ENCODE measurements at regions not wholly inside any gene's neighbourhood (a gene's known extent, or its start where the extent isn't known, plus 50 kb on each side); places are given as distances from the start of the nearest gene placed in this dataset.
A peak's percentile ranks its signal among the peaks of the same experiment; 100 is the strongest.
"Not testable (repeated sequence)": the region's sequence is repeated elsewhere in the genome, so short reads cannot be mapped to it uniquely, and the experiment has no call there.

- H3K4me3 ChIP-seq (replicated peaks in 1 of 3; ENCODE audit: insufficient read depth in 1 of 3, low read depth in 2 of 3, low read length in 3 of 3); H3K9ac ChIP-seq (ENCODE audit: insufficient read depth, low read depth, low read length); ATAC-seq; H3K4me2 ChIP-seq (ENCODE audit: low read depth, low read length); H3K79me2 ChIP-seq (ENCODE audit: insufficient read depth, low read length); H3K27ac ChIP-seq (ENCODE audit: extremely low read length, insufficient read depth, low read length); POLR2A ChIA-PET; H4K20me1 ChIP-seq (ENCODE audit: insufficient read depth, low read length); H2AFZ ChIP-seq (ENCODE audit: low read length); FAIRE-seq; intact Hi-C loops (cut with micrococcal nuclease; ENCODE audit: unreplicated experiment); DNase-seq (ENCODE audit: low spot score); H3K9me3 ChIP-seq (ENCODE audit: low read length); in situ Hi-C loops (cut with HindIII; ENCODE audit: extremely low pct_ligation_motif_present, low pct_unique_long_range_greater_than_20kb); H3K36me3 ChIP-seq (replicated peaks in 1 of 2; ENCODE audit: control insufficient read depth in 1 of 2, insufficient read depth in 2 of 2, low read length in 2 of 2); BruUV-seq (replicated peaks); CTCF ChIA-PET (ENCODE audit: low intra/inter-chr PET ratio, low total read pairs); H3K27me3 ChIP-seq (ENCODE audit: control insufficient read depth in 1 of 2, insufficient read depth in 2 of 2, low read length in 2 of 2): not testable (repeated sequence)
- WGBS (ENCODE audit: low lambda C conversion rate), result 29% methylated on average over 2 of the region's 2 CpGs
- H3K4me1 ChIP-seq (ENCODE audit: insufficient read depth, low read length), result peaks cover 16% of the 10 kb centered on the region
Observed at GRCh38 chr14:43655194-43655593, 851.9 kb downstream of the FSCB start.

GRCh38 chr14:43651896-43652295 is 855.2 kb downstream of the FSCB start:
- no peak for FAIRE-seq
- WGBS (ENCODE audit: low lambda C conversion rate), result 5% methylated on average over 1 of the region's 1 CpG
- H3K36me3 ChIP-seq (replicated peaks in 1 of 2; ENCODE audit: control insufficient read depth in 1 of 2, insufficient read depth in 2 of 2, low read length in 2 of 2), result no peaks in the 10 kb centered on the region
- TF ChIP-seq IRX3 (CRISPR knock-in tag; IDR thresholded peaks at IDR 0.05; ENCODE audit: borderline replicate concordance, low read depth) (no peak), JUN (CRISPR knock-in tag; IDR thresholded peaks at IDR 0.05) (no peak), DMAP1 (CRISPR knock-in tag; IDR thresholded peaks at IDR 0.05) (no peak), YEATS2 (CRISPR knock-in tag; IDR thresholded peaks at IDR 0.05; ENCODE audit: borderline replicate concordance) (no peak), CBX1 (IDR thresholded peaks at IDR 0.05; ENCODE audit: low read depth) (no peak), GATAD2A (CRISPR knock-in tag; IDR thresholded peaks at IDR 0.05) (no peak)
- H3K79me2 ChIP-seq (ENCODE audit: insufficient read depth, low read length), result no peaks in the 10 kb centered on the region
- H3K27ac ChIP-seq (ENCODE audit: extremely low read length, insufficient read depth, low read length), result no peak overlapping the region
- no peaks in the 10 kb centered on the region for H4K20me1 ChIP-seq (ENCODE audit: insufficient read depth, low read length)
- H3K9me3 ChIP-seq (ENCODE audit: low read length), result peaks cover 10% of the 10 kb centered on the region; the same call in 1 of the 2 replicates
- in situ Hi-C loops (cut with HindIII; ENCODE audit: extremely low pct_ligation_motif_present, low pct_unique_long_range_greater_than_20kb) (no loop called here), intact Hi-C loops (cut with micrococcal nuclease; ENCODE audit: unreplicated experiment) (no loop called here)
- no peak for ATAC-seq
- CTCF ChIA-PET (ENCODE audit: low intra/inter-chr PET ratio, low total read pairs), result no interaction called here
- peak overlapping the region; percentile 75 for H3K4me2 ChIP-seq (ENCODE audit: low read depth, low read length)
- H3K27me3 ChIP-seq (ENCODE audit: control insufficient read depth in 1 of 2, insufficient read depth in 2 of 2, low read length in 2 of 2), result no peaks in the 10 kb centered on the region
- no peak overlapping the region for H3K9ac ChIP-seq (ENCODE audit: insufficient read depth, low read depth, low read length)
- peaks cover 16% of the 10 kb centered on the region for H3K4me1 ChIP-seq (ENCODE audit: insufficient read depth, low read length)
- no TSS peak for BruUV-seq (replicated peaks)
- POLR2A ChIA-PET, result no interaction called here
- no peak overlapping the region for H2AFZ ChIP-seq (ENCODE audit: low read length)
- no peak overlapping the region for H3K4me3 ChIP-seq (replicated peaks in 1 of 3; ENCODE audit: insufficient read depth in 1 of 3, low read depth in 2 of 3, low read length in 3 of 3)
- DNase-seq (ENCODE audit: low spot score), result no peak
